SK-N-SH treated with all-trans-retinoic acid at 6 μM for 48 hours (cell line): ENCODE measurements at regions not wholly inside any gene's neighbourhood (a gene's known extent, or its start where the extent isn't known, plus 50 kb on each side); places are given as distances from the start of the nearest gene placed in this dataset.

Source experiments
- ATAC-seq: fragments of 200-7000 bp; cut with Tn5 transposase; 3 replicates; pipeline ENCODE4 v1.9.1; 2020; ENCODE audit warnings: mild to moderate bottlenecking, moderate library complexity
- ARNTL ChIP-seq: fragments of 450-650 bp; formaldehyde crosslinking; IDR thresholded peaks from 2 replicates; pipeline ENCODE4 v1.5.0; 2020; ENCODE audit warnings: low read depth, mild to moderate bottlenecking, moderate library complexity, borderline replicate concordance
- BACH2 ChIP-seq: fragments of 250-450 bp; sonication (Bioruptor Pico); IDR thresholded peaks from 2 replicates; pipeline ENCODE4 v1.9.0; 2021; ENCODE audit warnings: mild to moderate bottlenecking, borderline replicate concordance
- CREB5 ChIP-seq: fragments of 250-450 bp; sonication (Bioruptor Pico); IDR thresholded peaks from 2 replicates; pipeline ENCODE4 v1.5.1; 2020; ENCODE audit warnings: low read depth, mild to moderate bottlenecking, moderate library complexity
- CSDC2 ChIP-seq: fragments of 250-450 bp; sonication (Bioruptor Pico); IDR thresholded peaks from 2 replicates; pipeline ENCODE4 v1.5.0; 2020; ENCODE audit warnings: mild to moderate bottlenecking, moderate library complexity
- ESRRG ChIP-seq: fragments of 250-450 bp; sonication (Bioruptor Pico); IDR thresholded peaks from 2 replicates; pipeline ENCODE4 v1.6.1; 2021; ENCODE audit warnings: mild to moderate bottlenecking
- GLIS3 ChIP-seq: fragments of 250-450 bp; sonication (Bioruptor Pico); IDR thresholded peaks from 2 replicates; pipeline ENCODE4 v1.5.0; 2020; ENCODE audit warnings: mild to moderate bottlenecking, moderate library complexity
- ISL1 ChIP-seq: fragments of 250-450 bp; sonication (Bioruptor Pico); IDR thresholded peaks from 2 replicates; pipeline ENCODE4 v2.1.2; 2022; ENCODE audit warnings: mild to moderate bottlenecking, moderate library complexity
- OSR1 ChIP-seq: fragments of 250-450 bp; sonication (Bioruptor Pico); IDR thresholded peaks from 2 replicates; pipeline ENCODE4 v1.8.0; 2022; ENCODE audit warnings: moderate library complexity, mild to moderate bottlenecking, inconsistent platforms
- POU6F1 ChIP-seq: fragments of 250-450 bp; sonication (Bioruptor Pico); IDR thresholded peaks from 2 replicates; pipeline ENCODE4 v1.8.0; 2021; ENCODE audit warnings: low read depth, mild to moderate bottlenecking, moderate library complexity, borderline replicate concordance
- PPARA ChIP-seq: fragments of 250-450 bp; sonication (Bioruptor Pico); IDR thresholded peaks from 2 replicates; pipeline ENCODE4 v1.5.0; 2020; ENCODE audit warnings: mild to moderate bottlenecking, borderline replicate concordance
- RARB ChIP-seq: fragments of 250-450 bp; sonication (Bioruptor Pico); IDR thresholded peaks from 2 replicates; pipeline ENCODE4 v1.8.0; 2021; ENCODE audit warnings: mild to moderate bottlenecking, moderate library complexity
- SNAI2 ChIP-seq: fragments of 250-450 bp; sonication (Bioruptor Pico); IDR thresholded peaks from 2 replicates; pipeline ENCODE4 v1.5.0; 2020; ENCODE audit warnings: mild to moderate bottlenecking, moderate library complexity
- TCF4 ChIP-seq: fragments of 250-450 bp; sonication (Bioruptor Pico); IDR thresholded peaks from 2 replicates; pipeline ENCODE4 v1.8.0; 2021; ENCODE audit warnings: mild to moderate bottlenecking, moderate library complexity, borderline replicate concordance
- TOX ChIP-seq: fragments of 250-450 bp; sonication (Bioruptor Pico); IDR thresholded peaks from 2 replicates; pipeline ENCODE4 v1.8.0; 2021; ENCODE audit warnings: mild to moderate bottlenecking, moderate library complexity, borderline replicate concordance
- ZC3H10 ChIP-seq: fragments of 250-450 bp; sonication (Bioruptor Pico); IDR thresholded peaks from 2 replicates; pipeline ENCODE4 v1.5.1; 2021; ENCODE audit warnings: mild to moderate bottlenecking, moderate library complexity
- ZFP3 ChIP-seq: fragments of 250-450 bp; sonication (Bioruptor Pico); IDR thresholded peaks from 2 replicates; pipeline ENCODE4 v1.5.0; 2020; ENCODE audit warnings: mild to moderate bottlenecking, moderate library complexity
- ZFP30 ChIP-seq: fragments of 450-650 bp; formaldehyde crosslinking; IDR thresholded peaks from 2 replicates; pipeline ENCODE4 v1.5.0; 2022; ENCODE audit warnings: mild to moderate bottlenecking, moderate library complexity
- ZNF565 ChIP-seq: fragments of 450-650 bp; formaldehyde crosslinking; conservative IDR thresholded peaks from 2 replicates; pipeline ENCODE4 v1.5.0; 2020; ENCODE audit warnings: low read depth, mild to moderate bottlenecking, moderate library complexity
- ZNF70 ChIP-seq: fragments of 450-650 bp; formaldehyde crosslinking; IDR thresholded peaks from 2 replicates; pipeline ENCODE4 v1.5.0; 2020; ENCODE audit warnings: mild to moderate bottlenecking, moderate library complexity
- ZNF8 ChIP-seq: fragments of 450-650 bp; formaldehyde crosslinking; IDR thresholded peaks from 2 replicates; pipeline ENCODE4 v1.5.0; 2020; ENCODE audit warnings: mild to moderate bottlenecking, moderate library complexity

GRCh38 chr9:115781070-115781736 lies 372.4 kb upstream of the PAPPA start:
- TF ChIP-seq GLIS3 (CRISPR knock-in tag) (no peak), ZFP30 (CRISPR knock-in tag) (no peak), PPARA (no peak), ESRRG (CRISPR knock-in tag) (no peak), ISL1 (CRISPR knock-in tag) (no peak), ZC3H10 (CRISPR knock-in tag) (no peak), TOX (CRISPR knock-in tag) (no peak), OSR1 (CRISPR knock-in tag) (no peak), ZNF8 (no peak), ZNF565 (CRISPR knock-in tag) (no peak), ZFP3 (CRISPR knock-in tag) (no peak), BACH2 (no peak), CSDC2 (CRISPR knock-in tag) (no peak), TCF4 (no peak), ARNTL (CRISPR knock-in tag) (no peak)
- ATAC-seq, result no peak

DNA sequence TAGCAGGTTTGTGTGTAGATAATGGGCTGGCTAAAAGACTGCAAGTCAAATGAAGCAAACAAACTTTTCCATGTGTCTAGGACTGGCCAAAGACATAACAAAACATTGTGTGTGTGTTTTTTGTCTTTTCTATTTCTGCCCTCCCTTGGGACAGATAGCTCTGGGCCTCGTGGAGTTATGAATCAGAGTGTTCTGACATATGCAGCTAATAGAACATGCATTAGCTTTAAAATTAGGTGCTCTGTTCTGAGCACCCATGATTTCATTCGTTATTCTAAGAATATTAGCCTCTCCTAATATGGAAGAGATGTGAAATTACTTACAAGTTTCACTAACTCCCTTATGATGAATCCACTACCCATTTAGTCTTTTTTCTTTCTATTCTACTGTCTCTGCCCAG lies 367.3 kb upstream of the PAPPA start:
- ATAC-seq, result no peak; the same call in 1 of the 3 replicates
- peak; percentile 79 for TF ChIP-seq ISL1 (CRISPR knock-in tag)
- 0 out of 2 replicates have a peak, but pooled peaks have one; percentile 42 for TF ChIP-seq SNAI2 (CRISPR knock-in tag)
- no peak for TF ChIP-seq TOX (CRISPR knock-in tag)
- TF ChIP-seq, all 23 proteins: peak for 2

- no peak for TF ChIP-seq SNAI2 (CRISPR knock-in tag)
- ATAC-seq, result no peak
Observed at GRCh38 chr9:115790520-115790919, 363.1 kb upstream of the PAPPA start.

- no peak for ATAC-seq
- TF ChIP-seq ZC3H10 (CRISPR knock-in tag), result no peak
- no peak for TF ChIP-seq OSR1 (CRISPR knock-in tag)
- TF ChIP-seq, all 23 proteins: peak for 0
Observed at GRCh38 chr9:115794921-115795475, 358.6 kb upstream of the PAPPA start.

DNA sequence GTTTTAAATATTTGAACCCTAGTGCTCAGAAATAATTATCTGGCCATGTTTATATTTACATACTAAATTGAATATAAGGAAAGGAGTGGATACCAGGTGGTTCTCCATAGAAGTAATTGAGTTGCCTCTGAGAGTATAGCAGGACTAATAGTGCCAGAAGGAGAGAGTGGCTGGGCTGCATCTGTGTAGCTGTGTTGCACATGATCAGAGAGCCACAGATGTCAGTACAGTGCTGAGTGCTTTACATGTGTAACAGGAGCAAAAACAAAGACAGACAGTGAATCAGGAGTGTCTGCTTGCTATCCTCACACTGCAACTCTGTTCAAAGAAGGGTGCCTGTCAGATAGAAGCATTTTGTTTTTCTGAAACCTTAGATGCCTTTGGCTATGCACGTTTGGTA lies 353.9 kb upstream of the PAPPA start:
- TF ChIP-seq ARNTL (CRISPR knock-in tag) (no peak), ISL1 (CRISPR knock-in tag) (no peak), ZFP30 (CRISPR knock-in tag) (no peak), ZC3H10 (CRISPR knock-in tag) (no peak), CREB5 (CRISPR knock-in tag) (no peak), ZNF8 (no peak), ZNF70 (CRISPR knock-in tag) (no peak), GLIS3 (CRISPR knock-in tag) (no peak), ESRRG (CRISPR knock-in tag) (no peak), RARB (CRISPR knock-in tag) (no peak), BACH2 (no peak), CSDC2 (CRISPR knock-in tag) (no peak), ZFP3 (CRISPR knock-in tag) (no peak)
- ATAC-seq, result no peak

- no peak for TF ChIP-seq ZFP3 (CRISPR knock-in tag)
- no peak for TF ChIP-seq ZNF8
- no peak for TF ChIP-seq OSR1 (CRISPR knock-in tag)
- TF ChIP-seq PPARA, result no peak
- TF ChIP-seq CREB5 (CRISPR knock-in tag), result no peak
- TF ChIP-seq POU6F1 (CRISPR knock-in tag), result no peak
- no peak for TF ChIP-seq CSDC2 (CRISPR knock-in tag)
- ATAC-seq, result no peak
Observed at GRCh38 chr9:115804206-115804605, 349.4 kb upstream of the PAPPA start.
